ENCODE measurements at regions not wholly inside any gene's neighbourhood (a gene's known extent, or its start where the extent isn't known, plus 50 kb on each side); places are given as distances from the start of the nearest gene placed in this dataset.
"Not testable (repeated sequence)": the region's sequence is repeated elsewhere in the genome, so short reads cannot be mapped to it uniquely, and the experiment has no call there.

- no peaks in the 10 kb centered on the region for H3K36me3 ChIP-seq (ENCODE audit: control insufficient read depth in 2 of 3, insufficient read depth in 3 of 3, low read length in 3 of 3)
- Mint-ChIP-seq H3K36me3 (no peaks in the 10 kb centered on the region), H3K27me3 (peaks cover 0 to 16% (median 11%) of the 10 kb centered on the region in 5 donors), H3K27ac (no peak overlapping the region), H3K9me3 (no peaks in the 10 kb centered on the region), H3K4me3 (no peak overlapping the region), H3K4me1 (peaks cover 0 to 1% (median 0%) of the 10 kb centered on the region in 7 donors)
- ChIA-PET POLR2A (no interaction called here), CTCF (no interaction called here)
- H3K9me3 ChIP-seq (ENCODE audit: control insufficient read depth in 2 of 3, low read length in 3 of 3) = no peaks in the 10 kb centered on the region
- H3K27ac ChIP-seq (ENCODE audit: low read depth, low read length) = no peak overlapping the region
- H3K4me1 ChIP-seq (ENCODE audit: control insufficient read depth in 2 of 2, insufficient read depth in 2 of 2, low read length in 2 of 2) = no peaks in the 10 kb centered on the region
- no peak overlapping the region for H3K4me3 ChIP-seq (ENCODE audit: low read length)
- ATAC-seq (no peak), DNase-seq (no peak)
- no peaks in the 10 kb centered on the region for H3K27me3 ChIP-seq (ENCODE audit: control insufficient read depth in 2 of 2, insufficient read depth in 2 of 2, low read length in 2 of 2)
- intact Hi-C loops (cut with micrococcal nuclease) = no loop called here
These were observed 403.3 kb downstream of the SUCLG1 start for GRCh38 chr2:84055816-84056215.

- CTCF ChIA-PET; POLR2A ChIA-PET; DNase-seq; ATAC-seq; intact Hi-C loops (cut with micrococcal nuclease); H3K36me3 ChIP-seq (ENCODE audit: control insufficient read depth in 2 of 3, insufficient read depth in 3 of 3, low read length in 3 of 3); H3K4me3 ChIP-seq (ENCODE audit: low read length); H3K4me1 Mint-ChIP-seq; H3K4me1 ChIP-seq (ENCODE audit: control insufficient read depth in 2 of 2, insufficient read depth in 2 of 2, low read length in 2 of 2); H3K36me3 Mint-ChIP-seq; H3K27ac Mint-ChIP-seq; H3K4me3 Mint-ChIP-seq; H3K9me3 ChIP-seq (ENCODE audit: control insufficient read depth in 2 of 3, low read length in 3 of 3); H3K27me3 ChIP-seq (ENCODE audit: control insufficient read depth in 2 of 2, insufficient read depth in 2 of 2, low read length in 2 of 2); H3K9me3 Mint-ChIP-seq; H3K27ac ChIP-seq (ENCODE audit: low read depth, low read length): not testable (repeated sequence)
- peaks cover 0 to 14% (median 10%) of the 10 kb centered on the region in 5 donors for H3K27me3 Mint-ChIP-seq
These were observed 404.5 kb downstream of the SUCLG1 start for GRCh38 chr2:84054577-84054976.

GRCh38 chr2:84052913-84053312 lies 406.2 kb downstream of the SUCLG1 start:
- Mint-ChIP-seq H3K27ac (no peak overlapping the region), H3K4me3 (no peak overlapping the region), H3K36me3 (no peaks in the 10 kb centered on the region), H3K27me3 (peaks cover 0 to 13% (median 5%) of the 10 kb centered on the region in 5 donors), H3K9me3 (no peaks in the 10 kb centered on the region), H3K4me1 (peaks cover 0 to under 1% (median 0%) of the 10 kb centered on the region in 7 donors)
- no peaks in the 10 kb centered on the region for H3K4me1 ChIP-seq (ENCODE audit: control insufficient read depth in 2 of 2, insufficient read depth in 2 of 2, low read length in 2 of 2)
- H3K27ac ChIP-seq (ENCODE audit: low read depth, low read length) = no peak overlapping the region
- ATAC-seq (no peak), DNase-seq (no peak)
- no peaks in the 10 kb centered on the region for H3K9me3 ChIP-seq (ENCODE audit: control insufficient read depth in 2 of 3, low read length in 3 of 3)
- intact Hi-C loops (cut with micrococcal nuclease) = no loop called here
- H3K27me3 ChIP-seq (ENCODE audit: control insufficient read depth in 2 of 2, insufficient read depth in 2 of 2, low read length in 2 of 2) = no peaks in the 10 kb centered on the region
- ChIA-PET CTCF (no interaction called here), POLR2A (no interaction called here)
- no peak overlapping the region for H3K4me3 ChIP-seq (ENCODE audit: low read length)
- no peaks in the 10 kb centered on the region for H3K36me3 ChIP-seq (ENCODE audit: control insufficient read depth in 2 of 3, insufficient read depth in 3 of 3, low read length in 3 of 3)

GRCh38 chr2:84052043-84052442 lies 407.0 kb downstream of the SUCLG1 start:
- Histone ChIP-seq H3K9me3 (ENCODE audit: control insufficient read depth in 2 of 3, low read length in 3 of 3) (no peaks in the 10 kb centered on the region), H3K4me1 (ENCODE audit: control insufficient read depth in 2 of 2, insufficient read depth in 2 of 2, low read length in 2 of 2) (no peaks in the 10 kb centered on the region), H3K4me3 (ENCODE audit: low read length) (no peak overlapping the region), H3K27me3 (ENCODE audit: control insufficient read depth in 2 of 2, insufficient read depth in 2 of 2, low read length in 2 of 2) (no peaks in the 10 kb centered on the region), H3K36me3 (ENCODE audit: control insufficient read depth in 2 of 3, insufficient read depth in 3 of 3, low read length in 3 of 3) (no peaks in the 10 kb centered on the region), H3K27ac (ENCODE audit: low read depth, low read length) (no peak overlapping the region)
- H3K27me3 Mint-ChIP-seq = peaks cover 0 to 10% (median 2%) of the 10 kb centered on the region in 5 donors
- no peaks in the 10 kb centered on the region for H3K36me3 Mint-ChIP-seq
- CTCF ChIA-PET = no interaction called here
- no peak overlapping the region for H3K4me3 Mint-ChIP-seq
- no peak overlapping the region for H3K27ac Mint-ChIP-seq
- H3K4me1 Mint-ChIP-seq = no peaks in the 10 kb centered on the region
- POLR2A ChIA-PET = no interaction called here
- ATAC-seq (no peak), DNase-seq (no peak)
- intact Hi-C loops (cut with micrococcal nuclease) = no loop called here
- no peaks in the 10 kb centered on the region for H3K9me3 Mint-ChIP-seq

GRCh38 chr2:84048964-84049363 lies 410.1 kb downstream of the SUCLG1 start:
- no peak overlapping the region for H3K27ac ChIP-seq (ENCODE audit: low read depth, low read length)
- H3K9me3 Mint-ChIP-seq = no peaks in the 10 kb centered on the region
- no peak overlapping the region for H3K4me3 Mint-ChIP-seq
- H3K36me3 Mint-ChIP-seq = no peaks in the 10 kb centered on the region
- H3K27me3 ChIP-seq (ENCODE audit: control insufficient read depth in 2 of 2, insufficient read depth in 2 of 2, low read length in 2 of 2) = no peaks in the 10 kb centered on the region
- intact Hi-C loops (cut with micrococcal nuclease) = no loop called here
- no peaks in the 10 kb centered on the region for H3K9me3 ChIP-seq (ENCODE audit: control insufficient read depth in 2 of 3, low read length in 3 of 3)
- no peaks in the 10 kb centered on the region for H3K4me1 ChIP-seq (ENCODE audit: control insufficient read depth in 2 of 2, insufficient read depth in 2 of 2, low read length in 2 of 2)
- H3K27ac Mint-ChIP-seq = no peak overlapping the region
- ATAC-seq (no peak), DNase-seq (no peak)
- no peaks in the 10 kb centered on the region for H3K36me3 ChIP-seq (ENCODE audit: control insufficient read depth in 2 of 3, insufficient read depth in 3 of 3, low read length in 3 of 3)
- peaks cover 0 to 10% (median 6%) of the 10 kb centered on the region in 5 donors for H3K27me3 Mint-ChIP-seq
- no peak overlapping the region for H3K4me3 ChIP-seq (ENCODE audit: low read length)
- CTCF ChIA-PET = no interaction called here
- H3K4me1 Mint-ChIP-seq = no peaks in the 10 kb centered on the region
- POLR2A ChIA-PET = no interaction called here

- no peak overlapping the region for H3K4me3 ChIP-seq (ENCODE audit: low read length)
- CTCF ChIA-PET = no interaction called here
- POLR2A ChIA-PET = no interaction called here
- DNase-seq = no peak
- no peak overlapping the region for H3K4me3 Mint-ChIP-seq
- peaks cover 0 to 4% of the 10 kb centered on the region in 2 donors for H3K27me3 ChIP-seq (ENCODE audit: control insufficient read depth in 2 of 2, insufficient read depth in 2 of 2, low read length in 2 of 2)
- H3K27ac ChIP-seq (ENCODE audit: low read depth, low read length) = no peak overlapping the region
- no peaks in the 10 kb centered on the region for H3K4me1 Mint-ChIP-seq
- H3K27ac Mint-ChIP-seq = no peak overlapping the region
- H3K36me3 ChIP-seq (ENCODE audit: control insufficient read depth in 2 of 3, insufficient read depth in 3 of 3, low read length in 3 of 3) = no peaks in the 10 kb centered on the region
- peaks cover 2 to 40% (median 24%) of the 10 kb centered on the region in 5 donors for H3K27me3 Mint-ChIP-seq
- no peaks in the 10 kb centered on the region for H3K36me3 Mint-ChIP-seq
- peaks cover 0 to 4% (median 0%) of the 10 kb centered on the region in 11 donors for H3K9me3 Mint-ChIP-seq
- intact Hi-C loops (cut with micrococcal nuclease) = no loop called here
- ATAC-seq = no peak
- no peaks in the 10 kb centered on the region for H3K4me1 ChIP-seq (ENCODE audit: control insufficient read depth in 2 of 2, insufficient read depth in 2 of 2, low read length in 2 of 2)
- H3K9me3 ChIP-seq (ENCODE audit: control insufficient read depth in 2 of 3, low read length in 3 of 3) = no peaks in the 10 kb centered on the region
These were observed 417.6 kb downstream of the SUCLG1 start for GRCh38 chr2:84041506-84041905.

- Histone ChIP-seq H3K4me3 (ENCODE audit: low read length) (no peak overlapping the region), H3K27ac (ENCODE audit: low read depth, low read length) (no peak overlapping the region), H3K27me3 (ENCODE audit: control insufficient read depth in 2 of 2, insufficient read depth in 2 of 2, low read length in 2 of 2) (peaks cover 0 to 4% of the 10 kb centered on the region in 2 donors), H3K4me1 (ENCODE audit: control insufficient read depth in 2 of 2, insufficient read depth in 2 of 2, low read length in 2 of 2) (no peaks in the 10 kb centered on the region), H3K36me3 (ENCODE audit: control insufficient read depth in 2 of 3, insufficient read depth in 3 of 3, low read length in 3 of 3) (no peaks in the 10 kb centered on the region), H3K9me3 (ENCODE audit: control insufficient read depth in 2 of 3, low read length in 3 of 3) (no peaks in the 10 kb centered on the region)
- DNase-seq (no peak), ATAC-seq (no peak)
- intact Hi-C loops (cut with micrococcal nuclease) = no loop called here
- Mint-ChIP-seq H3K9me3 (peaks cover 0 to 4% (median 0%) of the 10 kb centered on the region in 11 donors), H3K4me3 (no peak overlapping the region), H3K27me3 (peaks cover 2 to 40% (median 24%) of the 10 kb centered on the region in 5 donors), H3K36me3 (no peaks in the 10 kb centered on the region), H3K4me1 (no peaks in the 10 kb centered on the region), H3K27ac (no peak overlapping the region)
- POLR2A ChIA-PET = no interaction called here
- CTCF ChIA-PET = no interaction called here
These were observed 418.8 kb downstream of the SUCLG1 start for GRCh38 chr2:84040281-84040680.
